ENCODE measurements at regions not wholly inside any gene's neighbourhood (a gene's known extent, or its start where the extent isn't known, plus 50 kb on each side); places are given as distances from the start of the nearest gene placed in this dataset.

- no peak overlapping the region for H3K4me3 Mint-ChIP-seq
- TF ChIP-seq CTCF (IDR thresholded peaks at IDR 0.05), result no peak
Observed at GRCh38 chr3:117699058-117699457, 989.5 kb downstream of the TUSC7 start.

GRCh38 chr3:117700573-117701360 lies 991.2 kb downstream of the TUSC7 start:
- no peak overlapping the region for H3K27ac Mint-ChIP-seq
- TF ChIP-seq CTCF (IDR thresholded peaks at IDR 0.05), result no peak
- H3K4me1 Mint-ChIP-seq (ENCODE audit: low read depth), result peaks cover 19% of the 10 kb centered on the region
- no peaks in the 10 kb centered on the region for H3K36me3 Mint-ChIP-seq (ENCODE audit: low read depth)
- no peaks in the 10 kb centered on the region; the same call in 1 of the 2 replicates for H3K9me3 Mint-ChIP-seq
- no peak for DNase-seq
- H3K4me3 Mint-ChIP-seq, result no peak overlapping the region
- H3K27me3 Mint-ChIP-seq (ENCODE audit: insufficient read depth), result no peaks in the 10 kb centered on the region

More at GRCh38 chr3:117699058-117699457, 989.5 kb downstream of the TUSC7 start:
- Mint-ChIP-seq H3K36me3 (ENCODE audit: low read depth) (peaks cover 5% of the 10 kb centered on the region; the same call in 1 of the 2 replicates), H3K9me3 (peaks cover 4% of the 10 kb centered on the region; the same call in 1 of the 2 replicates), H3K4me1 (ENCODE audit: low read depth) (peaks cover 26% of the 10 kb centered on the region; the same call in 1 of the 2 replicates), H3K27me3 (ENCODE audit: insufficient read depth) (no peaks in the 10 kb centered on the region), H3K27ac (no peak overlapping the region)
- DNase-seq, result no peak

GRCh38 chr3:117705011-117705410 lies 995.4 kb downstream of the TUSC7 start:
- Mint-ChIP-seq H3K27ac (no peak overlapping the region), H3K27me3 (ENCODE audit: insufficient read depth) (no peaks in the 10 kb centered on the region; the same call in 1 of the 2 replicates), H3K9me3 (no peaks in the 10 kb centered on the region; the same call in 1 of the 2 replicates), H3K36me3 (ENCODE audit: low read depth) (no peaks in the 10 kb centered on the region), H3K4me1 (ENCODE audit: low read depth) (peaks cover 45% of the 10 kb centered on the region), H3K4me3 (no peak overlapping the region)
- no peak for TF ChIP-seq CTCF (IDR thresholded peaks at IDR 0.05)
- DNase-seq, result no peak

- Mint-ChIP-seq H3K4me1 (ENCODE audit: low read depth) (peaks cover 35% of the 10 kb centered on the region), H3K27ac (peak overlapping the region; percentile 65; the same call in 1 of the 2 replicates), H3K36me3 (ENCODE audit: low read depth) (no peaks in the 10 kb centered on the region), H3K9me3 (no peaks in the 10 kb centered on the region; the same call in 1 of the 2 replicates), H3K27me3 (ENCODE audit: insufficient read depth) (no peaks in the 10 kb centered on the region; the same call in 1 of the 2 replicates), H3K4me3 (peak overlapping the region; percentile 35; the same call in 1 of the 2 replicates)
- DNase-seq, result peak; percentile 93
- no peak for TF ChIP-seq CTCF (IDR thresholded peaks at IDR 0.05)
Observed at GRCh38 chr3:117706037-117706436, 996.5 kb downstream of the TUSC7 start.

- H3K9me3 Mint-ChIP-seq, result no peaks in the 10 kb centered on the region; the same call in 1 of the 2 replicates
- H3K27ac Mint-ChIP-seq, result 0 out of 2 replicates have a peak overlapping the region, but pooled peaks have one; percentile 65
- peaks cover 34% of the 10 kb centered on the region for H3K4me1 Mint-ChIP-seq (ENCODE audit: low read depth)
- no peaks in the 10 kb centered on the region for H3K36me3 Mint-ChIP-seq (ENCODE audit: low read depth)
- H3K27me3 Mint-ChIP-seq (ENCODE audit: insufficient read depth), result no peaks in the 10 kb centered on the region; the same call in 1 of the 2 replicates
- no peak for DNase-seq
- H3K4me3 Mint-ChIP-seq, result no peak overlapping the region
- TF ChIP-seq CTCF (IDR thresholded peaks at IDR 0.05), result no peak
Observed at GRCh38 chr3:117706756-117707155, 997.2 kb downstream of the TUSC7 start.
